H9 (cell line): ENCODE measurements at regions not wholly inside any gene's neighbourhood (a gene's known extent, or its start where the extent isn't known, plus 50 kb on each side); places are given as distances from the start of the nearest gene placed in this dataset.

Experiments
- DNase-seq: peaks from one replicate; pipeline ENCODE4 v3.0.0-alpha.2; 2017
- H2AFZ ChIP-seq: one replicate; pipeline ENCODE4 v1.6.1; 2013; ENCODE audit warnings: mild to moderate bottlenecking, low read length, control low read depth, moderate library complexity
- H2AK5ac ChIP-seq: 2 replicates; pipeline ENCODE4 v1.6.1; 2013; ENCODE audit warnings: low read length, control low read depth, mixed read lengths; ENCODE audit not compliant: insufficient read length
- H2BK120ac ChIP-seq: one replicate; pipeline ENCODE4 v1.6.1; 2013; ENCODE audit warnings: low read depth, mild to moderate bottlenecking, low read length, control low read depth, inconsistent platforms; ENCODE audit not compliant: poor library complexity, severe bottlenecking
- H2BK12ac ChIP-seq: 2 replicates; pipeline ENCODE4 v1.6.1; 2013; ENCODE audit warnings: low read length, control low read depth, mixed read lengths, low read depth; ENCODE audit not compliant: insufficient read length
- H2BK15ac ChIP-seq: 2 replicates; pipeline ENCODE4 v1.6.1; 2013; ENCODE audit warnings: low read depth, low read length, control low read depth
- H2BK20ac ChIP-seq: one replicate; pipeline ENCODE4 v1.6.1; 2013; ENCODE audit warnings: low read depth, mild to moderate bottlenecking, low read length, control low read depth, inconsistent platforms; ENCODE audit not compliant: poor library complexity, severe bottlenecking
- H2BK5ac ChIP-seq: 2 replicates; pipeline ENCODE4 v1.6.1; 2013; ENCODE audit warnings: low read length, control low read depth, mixed read lengths; ENCODE audit not compliant: insufficient read length
- H3K14ac ChIP-seq: 2 replicates; pipeline ENCODE4 v1.6.1; 2013; ENCODE audit warnings: low read length, control low read depth; ENCODE audit not compliant: insufficient read depth
- H3K18ac ChIP-seq: 2 replicates; pipeline ENCODE4 v1.6.1; 2013; ENCODE audit warnings: low read depth, mild to moderate bottlenecking, mixed read lengths, low read length, control low read depth; ENCODE audit not compliant: insufficient read length
- H3K23ac ChIP-seq: 2 replicates; pipeline ENCODE4 v1.6.1; 2013; ENCODE audit warnings: low read length, control low read depth, mixed read lengths, low read depth; ENCODE audit not compliant: insufficient read length
- H3K23me2 ChIP-seq: 2 replicates; pipeline ENCODE4 v1.6.1; 2013; ENCODE audit warnings: low read depth, mild to moderate bottlenecking, mixed read lengths, low read length, control low read depth; ENCODE audit not compliant: insufficient read length, poor library complexity, severe bottlenecking
- H3K27ac ChIP-seq: 2 replicates; pipeline ENCODE4 v1.5.1; 2013; ENCODE audit warnings: low read length, control low read depth, mixed read lengths, low read depth; ENCODE audit not compliant: insufficient read length
- H3K27me3 ChIP-seq: 2 replicates; pipeline ENCODE4 v1.6.1; 2013; ENCODE audit warnings: low read length, control low read depth, inconsistent platforms; ENCODE audit not compliant: insufficient read depth
- H3K4ac ChIP-seq: 2 replicates; pipeline ENCODE4 v1.6.1; 2013; ENCODE audit warnings: low read depth, mild to moderate bottlenecking, control low read depth, inconsistent platforms, low read length, moderate library complexity
- H3K4me1 ChIP-seq: 2 replicates; pipeline ENCODE4 v1.6.1; 2013; ENCODE audit warnings: low read length, control low read depth, inconsistent platforms; ENCODE audit not compliant: insufficient read depth
- H3K4me2 ChIP-seq: 2 replicates; pipeline ENCODE4 v1.6.1; 2013; ENCODE audit warnings: low read length, control low read depth, mixed read lengths; ENCODE audit not compliant: insufficient read length, insufficient read depth
- H3K56ac ChIP-seq: 2 replicates; pipeline ENCODE4 v1.6.1; 2013; ENCODE audit warnings: low read depth, mild to moderate bottlenecking, mixed read lengths, low read length, control low read depth; ENCODE audit not compliant: insufficient read length
- H3K79me1 ChIP-seq: 2 replicates; pipeline ENCODE4 v1.6.1; 2013; ENCODE audit warnings: low read depth, mild to moderate bottlenecking, moderate library complexity, low read length, control low read depth, inconsistent platforms; ENCODE audit not compliant: insufficient read depth, poor library complexity, severe bottlenecking
- H3K79me2 ChIP-seq: 2 replicates; pipeline ENCODE4 v1.6.1; 2013; ENCODE audit warnings: low read length, control low read depth, inconsistent platforms; ENCODE audit not compliant: insufficient read depth
- H3K9ac ChIP-seq: 2 replicates; pipeline ENCODE4 v1.6.1; 2013; ENCODE audit warnings: low read length, control low read depth, mixed read lengths; ENCODE audit not compliant: insufficient read length; ENCODE audit errors: extremely low read depth
- H3K9me3 ChIP-seq: one replicate; pipeline ENCODE4 v1.6.1; 2013; ENCODE audit warnings: low read depth, low read length, inconsistent platforms; ENCODE audit not compliant: control insufficient read depth
- H3T11ph ChIP-seq: one replicate; pipeline ENCODE4 v1.6.1; 2013; ENCODE audit warnings: mild to moderate bottlenecking, low read length, control low read depth, inconsistent platforms
- H4K20me1 ChIP-seq: one replicate; pipeline ENCODE4 v1.6.1; 2013; ENCODE audit not compliant: control insufficient read depth, insufficient read length, insufficient read depth
- H4K5ac ChIP-seq: 2 replicates; pipeline ENCODE4 v1.6.1; 2013; ENCODE audit warnings: low read depth, mild to moderate bottlenecking, mixed read lengths, low read length, control low read depth; ENCODE audit not compliant: insufficient read length
- H4K8ac ChIP-seq: replicated peaks from 2 replicates; pipeline ENCODE4 v1.6.1; 2013; ENCODE audit warnings: low read length, control low read depth, mixed read lengths, low read depth; ENCODE audit not compliant: insufficient read length
- H4K91ac ChIP-seq: 2 replicates; pipeline ENCODE4 v1.6.1; 2013; ENCODE audit warnings: low read depth, mild to moderate bottlenecking, moderate library complexity, mixed read lengths, low read length, control low read depth; ENCODE audit not compliant: insufficient read length
- H3K27ac Mint-ChIP-seq, 3 experiments: 2 replicates in 2 of 3; 3 replicates in 1 of 3; pipeline ENCODE4 v1.8.0; 2020 to 2021; ENCODE audit warnings: mixed read lengths in 3 of 3, mild to moderate bottlenecking in 1 of 3, moderate library complexity in 1 of 3
- H3K27me3 Mint-ChIP-seq: 2 replicates; pipeline ENCODE4 v1.8.0; 2021; ENCODE audit warnings: low read depth, mild to moderate bottlenecking, moderate library complexity, mixed read lengths
- H3K36me3 Mint-ChIP-seq, 3 experiments: 2 replicates in 2 of 3; 3 replicates in 1 of 3; pipeline ENCODE4 v1.8.0; 2020 to 2021; ENCODE audit warnings: low read depth in 3 of 3, mixed read lengths in 3 of 3; ENCODE audit not compliant: insufficient read depth in 1 of 3
- H3K4me1 Mint-ChIP-seq, 2 experiments: 2 replicates each; pipeline ENCODE4 v1.8.0; 2020; ENCODE audit warnings: mixed read lengths in 2 of 2
- H3K4me3 Mint-ChIP-seq, 2 experiments: 2 replicates in 1 of 2; 3 replicates in 1 of 2; pipeline ENCODE4 v1.8.0; 2020 to 2021; ENCODE audit warnings: mild to moderate bottlenecking in 2 of 2, mixed read lengths in 2 of 2, moderate library complexity in 1 of 2
- H3K9me3 Mint-ChIP-seq, 2 experiments: 2 replicates in 1 of 2; 3 replicates in 1 of 2; pipeline ENCODE4 v1.8.0; 2020; ENCODE audit warnings: mild to moderate bottlenecking in 2 of 2, mixed read lengths in 2 of 2, moderate library complexity in 1 of 2
- WGBS: extraction: QIAGEN DNeasy Blood & Tissue Kit; methylation state at CpG from one replicate; pipeline ENCODE4 v1.1.7; 2013; ENCODE audit warnings: missing lambda C conversion rate, low lambda C conversion rate, mixed read lengths; ENCODE audit not compliant: insufficient read length; ENCODE audit errors: extremely low coverage; 5-methylcytosine and 5-hydroxymethylcytosine counted together
- TF ChIP-seq, protein P1 (sequence below): fragments of 200-600 bp; sonication (generic); conservative IDR thresholded peaks from 3 replicates; pipeline ENCODE4 v1.8.0; 2021; ENCODE audit warnings: antibody characterized with exemption, mild to moderate bottlenecking

DNA sequence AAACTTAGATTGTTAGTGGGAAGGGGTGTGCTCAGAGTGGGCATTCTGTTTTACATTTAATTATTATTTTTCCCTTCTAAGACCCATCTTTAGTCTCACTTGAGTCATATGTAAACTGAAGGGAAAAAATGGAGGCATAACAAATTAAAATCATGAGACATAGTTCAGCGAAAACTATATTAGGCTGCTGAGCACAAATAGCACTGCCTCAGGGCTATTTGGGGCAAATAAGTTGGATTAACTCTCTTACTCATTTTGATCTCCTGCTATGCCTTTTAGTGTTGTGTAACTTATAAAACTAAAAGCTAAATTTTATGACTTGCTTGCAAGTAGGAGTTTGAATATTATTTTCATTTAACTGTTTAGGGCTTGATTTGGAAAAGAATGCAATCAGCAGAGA lies 1329.2 kb upstream of the PCDH7 start:
- no peak overlapping the region for H3K18ac ChIP-seq
- H3K4me2 ChIP-seq, result no peak overlapping the region
- H2BK15ac ChIP-seq, result no peak overlapping the region
- no peak overlapping the region for H3K9ac ChIP-seq
- H3K27ac Mint-ChIP-seq, result no peak overlapping the region
- H3K4ac ChIP-seq, result no peak overlapping the region
- no peak overlapping the region for H3K27ac ChIP-seq
- no peak overlapping the region for H2AFZ ChIP-seq
- H3K23me2 ChIP-seq, result no peaks in the 10 kb centered on the region
- H3K4me1 Mint-ChIP-seq, result no peaks in the 10 kb centered on the region
- H3K79me1 ChIP-seq, result no peaks in the 10 kb centered on the region
- H3K9me3 ChIP-seq, result peaks cover 7% of the 10 kb centered on the region
- no peak overlapping the region for H2BK20ac ChIP-seq
- no peak overlapping the region for H3K4me3 Mint-ChIP-seq
- H2AK5ac ChIP-seq, result no peak overlapping the region
- H3K27me3 Mint-ChIP-seq, result no peaks in the 10 kb centered on the region
- H3K27me3 ChIP-seq, result no peaks in the 10 kb centered on the region
- no peaks in the 10 kb centered on the region for H3K4me1 ChIP-seq
- no peak overlapping the region for H3K56ac ChIP-seq
- no peaks in the 10 kb centered on the region for H3K79me2 ChIP-seq
- no peak for DNase-seq
- H2BK120ac ChIP-seq, result no peak overlapping the region
- peaks cover 19 to 34% (median 22%) of the 10 kb centered on the region in 3 experiments for H3K36me3 Mint-ChIP-seq
- peaks cover 32 to 39% of the 10 kb centered on the region in 2 experiments for H3K9me3 Mint-ChIP-seq
- H2BK12ac ChIP-seq, result no peak overlapping the region
- no peak overlapping the region for H3K14ac ChIP-seq
- H4K5ac ChIP-seq, result no peak overlapping the region
- no peak overlapping the region for H3T11ph ChIP-seq
- TF ChIP-seq, protein P1, sequence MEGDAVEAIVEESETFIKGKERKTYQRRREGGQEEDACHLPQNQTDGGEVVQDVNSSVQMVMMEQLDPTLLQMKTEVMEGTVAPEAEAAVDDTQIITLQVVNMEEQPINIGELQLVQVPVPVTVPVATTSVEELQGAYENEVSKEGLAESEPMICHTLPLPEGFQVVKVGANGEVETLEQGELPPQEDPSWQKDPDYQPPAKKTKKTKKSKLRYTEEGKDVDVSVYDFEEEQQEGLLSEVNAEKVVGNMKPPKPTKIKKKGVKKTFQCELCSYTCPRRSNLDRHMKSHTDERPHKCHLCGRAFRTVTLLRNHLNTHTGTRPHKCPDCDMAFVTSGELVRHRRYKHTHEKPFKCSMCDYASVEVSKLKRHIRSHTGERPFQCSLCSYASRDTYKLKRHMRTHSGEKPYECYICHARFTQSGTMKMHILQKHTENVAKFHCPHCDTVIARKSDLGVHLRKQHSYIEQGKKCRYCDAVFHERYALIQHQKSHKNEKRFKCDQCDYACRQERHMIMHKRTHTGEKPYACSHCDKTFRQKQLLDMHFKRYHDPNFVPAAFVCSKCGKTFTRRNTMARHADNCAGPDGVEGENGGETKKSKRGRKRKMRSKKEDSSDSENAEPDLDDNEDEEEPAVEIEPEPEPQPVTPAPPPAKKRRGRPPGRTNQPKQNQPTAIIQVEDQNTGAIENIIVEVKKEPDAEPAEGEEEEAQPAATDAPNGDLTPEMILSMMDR, result no peak
- H4K8ac ChIP-seq, result no peak overlapping the region
- no peak overlapping the region for H2BK5ac ChIP-seq
- no CpG with 5 or more reads among the region's 1 CpG for WGBS
- no peak overlapping the region for H4K91ac ChIP-seq
- no peak overlapping the region for H3K23ac ChIP-seq
- H4K20me1 ChIP-seq, result no peaks in the 10 kb centered on the region
